Liver (tissue), 8 donors: ENCODE measurements at regions not wholly inside any gene's neighbourhood (a gene's known extent, or its start where the extent isn't known, plus 50 kb on each side); places are given as distances from the start of the nearest gene placed in this dataset.

Experiments
- DNase-seq: peaks from one replicate; pipeline ENCODE4 v3.0.0-alpha.2; 2017; ENCODE audit warnings: low spot score
- H3K27ac ChIP-seq, 2 donors: one replicate each; pipeline ENCODE4 v1.7.0; 2013; ENCODE audit warnings: inconsistent platforms in 2 of 2, low read length in 2 of 2, control low read depth in 1 of 2, low read depth in 1 of 2, mild to moderate bottlenecking in 1 of 2
- H3K27me3 ChIP-seq, 4 donors: one replicate each; pipeline versions ENCODE4 v1.6.1 to v1.7.0; 2013; ENCODE audit warnings: low read length in 3 of 4, inconsistent platforms in 1 of 4, mild to moderate bottlenecking in 1 of 4, moderate library complexity in 1 of 4; ENCODE audit not compliant: control insufficient read depth in 4 of 4, insufficient read depth in 4 of 4
- H3K36me3 ChIP-seq, 4 donors: one replicate each; pipeline versions ENCODE4 v1.6.1 to v1.7.0; 2013; ENCODE audit warnings: low read length in 3 of 4, mild to moderate bottlenecking in 3 of 4, low read depth in 1 of 4, moderate library complexity in 1 of 4; ENCODE audit not compliant: control insufficient read depth in 4 of 4, insufficient read depth in 3 of 4
- H3K4me1 ChIP-seq, 4 donors: one replicate each; pipeline versions ENCODE4 v1.6.1 to v1.7.0; 2013; ENCODE audit warnings: low read length in 3 of 4, mild to moderate bottlenecking in 3 of 4, moderate library complexity in 1 of 4; ENCODE audit not compliant: control insufficient read depth in 4 of 4, insufficient read depth in 4 of 4
- H3K4me3 ChIP-seq, 3 donors: one replicate each; pipeline versions ENCODE4 v1.6.1 to v1.7.0; 2013; ENCODE audit warnings: low read length in 3 of 3, control low read depth in 1 of 3, low read depth in 1 of 3, mild to moderate bottlenecking in 1 of 3
- H3K9ac ChIP-seq, 2 donors: one replicate each; pipeline ENCODE4 v1.7.0; 2013; ENCODE audit warnings: low read length in 2 of 2, mild to moderate bottlenecking in 2 of 2, moderate library complexity in 2 of 2, control low read depth in 1 of 2, low read depth in 1 of 2
- H3K9me3 ChIP-seq, 4 donors: one replicate each; pipeline versions ENCODE4 v1.6.1 to v1.7.0; 2013; ENCODE audit warnings: low read length in 3 of 4; ENCODE audit not compliant: control insufficient read depth in 4 of 4
- EGR1 ChIP-seq, 2 donors: IDR thresholded peaks; 2 replicates each; pipeline ENCODE4 v1.6.1; 2016 to 2018; ENCODE audit warnings: antibody characterized with exemption in 2 of 2, low read depth in 2 of 2
- FOXA1 ChIP-seq: IDR thresholded peaks from 2 replicates; pipeline ENCODE4 v1.6.1; 2016; ENCODE audit warnings: antibody characterized with exemption
- GABPA ChIP-seq, 2 donors: IDR thresholded peaks in 1 of 2; conservative IDR thresholded peaks in 1 of 2; 2 replicates each; pipeline ENCODE4 v1.6.1; 2016; ENCODE audit warnings: antibody characterized with exemption in 2 of 2, mild to moderate bottlenecking in 1 of 2, moderate library complexity in 1 of 2
- HNF4A ChIP-seq, 2 donors: conservative IDR thresholded peaks; 2 replicates each; pipeline ENCODE4 v1.6.1; 2016; ENCODE audit warnings: antibody characterized with exemption in 2 of 2, mild to moderate bottlenecking in 2 of 2
- HNF4G ChIP-seq: IDR thresholded peaks from 2 replicates; pipeline ENCODE4 v1.6.1; 2016; ENCODE audit warnings: antibody characterized with exemption
- MAX ChIP-seq: IDR thresholded peaks from 2 replicates; pipeline ENCODE4 v1.6.1; 2016; ENCODE audit warnings: antibody characterized with exemption
- NR2F2 ChIP-seq: IDR thresholded peaks from 2 replicates; pipeline ENCODE4 v1.6.1; 2016; ENCODE audit warnings: antibody characterized with exemption
- RAD21 ChIP-seq, 2 donors: IDR thresholded peaks; 2 replicates each; pipeline ENCODE4 v1.6.1; 2016; ENCODE audit warnings: antibody characterized with exemption in 2 of 2, mild to moderate bottlenecking in 2 of 2
- RXRA ChIP-seq, 2 donors: IDR thresholded peaks; 2 replicates each; pipeline ENCODE4 v1.6.1; 2017 to 2018; ENCODE audit warnings: antibody characterized with exemption in 2 of 2, mild to moderate bottlenecking in 1 of 2
- SP1 ChIP-seq: IDR thresholded peaks from 2 replicates; pipeline ENCODE4 v1.6.1; 2018; ENCODE audit warnings: antibody characterized with exemption, mild to moderate bottlenecking
- TAF1 ChIP-seq: conservative IDR thresholded peaks from 2 replicates; pipeline ENCODE4 v1.6.1; 2016; ENCODE audit warnings: antibody characterized with exemption, mild to moderate bottlenecking
- YY1 ChIP-seq: IDR thresholded peaks from 2 replicates; pipeline ENCODE4 v1.6.1; 2016; ENCODE audit warnings: antibody characterized with exemption, mild to moderate bottlenecking
- WGBS: extraction: QIAGEN DNeasy Blood & Tissue Kit; methylation state at CpG from one replicate; pipeline ENCODE4 v1.1.7; 2013; 5-methylcytosine and 5-hydroxymethylcytosine counted together
- TF ChIP-seq, protein P1 (sequence below): IDR thresholded peaks from 2 replicates; pipeline ENCODE4 v1.6.1; 2016; ENCODE audit warnings: antibody characterized with exemption
- TF ChIP-seq, protein P2 (sequence below): IDR thresholded peaks from 2 replicates; pipeline ENCODE4 v1.6.1; 2016; ENCODE audit warnings: antibody characterized with exemption
- TF ChIP-seq, protein P3 (sequence below): fragments of 150-350 bp; IDR thresholded peaks from 2 replicates; pipeline ENCODE4 v1.5.1; 2017; ENCODE audit warnings: improper control_type of control experiment, low read depth, low read length; ENCODE audit not compliant: missing input control
- TF ChIP-seq, protein P4 (sequence below): IDR thresholded peaks from 2 replicates; pipeline ENCODE4 v1.6.1; 2016; ENCODE audit warnings: antibody characterized with exemption, mild to moderate bottlenecking
- donor health status: healthy.
- donor health status: healthy.
- donor health status: healthy.
- donor health status: healthy.
- donor health status: healthy.

GRCh38 chr6:19478992-19479391 lies 358.2 kb upstream of the ID4 start:
- DNase-seq, result no peak
- Histone ChIP-seq H3K27ac (no peak overlapping the region), H3K4me3 (no peak overlapping the region), H3K9me3 (no peaks in the 10 kb centered on the region), H3K36me3 (no peaks in the 10 kb centered on the region), H3K4me1 (no peaks in the 10 kb centered on the region), H3K27me3 (no peaks in the 10 kb centered on the region), H3K9ac (no peak overlapping the region)
- TF ChIP-seq GABPA (IDR thresholded peaks at IDR 0.05 in 1 of 2, conservative IDR thresholded peaks at IDR 0.05 in 1 of 2) (no peak), FOXA1 (no peak), TAF1 (no peak), SP1 (no peak), NR2F2 (no peak), RAD21 (IDR thresholded peaks at IDR 0.05) (no peak)
- TF ChIP-seq, protein P1, sequence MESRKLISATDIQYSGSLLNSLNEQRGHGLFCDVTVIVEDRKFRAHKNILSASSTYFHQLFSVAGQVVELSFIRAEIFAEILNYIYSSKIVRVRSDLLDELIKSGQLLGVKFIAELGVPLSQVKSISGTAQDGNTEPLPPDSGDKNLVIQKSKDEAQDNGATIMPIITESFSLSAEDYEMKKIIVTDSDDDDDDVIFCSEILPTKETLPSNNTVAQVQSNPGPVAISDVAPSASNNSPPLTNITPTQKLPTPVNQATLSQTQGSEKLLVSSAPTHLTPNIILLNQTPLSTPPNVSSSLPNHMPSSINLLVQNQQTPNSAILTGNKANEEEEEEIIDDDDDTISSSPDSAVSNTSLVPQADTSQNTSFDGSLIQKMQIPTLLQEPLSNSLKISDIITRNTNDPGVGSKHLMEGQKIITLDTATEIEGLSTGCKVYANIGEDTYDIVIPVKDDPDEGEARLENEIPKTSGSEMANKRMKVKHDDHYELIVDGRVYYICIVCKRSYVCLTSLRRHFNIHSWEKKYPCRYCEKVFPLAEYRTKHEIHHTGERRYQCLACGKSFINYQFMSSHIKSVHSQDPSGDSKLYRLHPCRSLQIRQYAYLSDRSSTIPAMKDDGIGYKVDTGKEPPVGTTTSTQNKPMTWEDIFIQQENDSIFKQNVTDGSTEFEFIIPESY, result no peak
- TF ChIP-seq, protein P2, sequence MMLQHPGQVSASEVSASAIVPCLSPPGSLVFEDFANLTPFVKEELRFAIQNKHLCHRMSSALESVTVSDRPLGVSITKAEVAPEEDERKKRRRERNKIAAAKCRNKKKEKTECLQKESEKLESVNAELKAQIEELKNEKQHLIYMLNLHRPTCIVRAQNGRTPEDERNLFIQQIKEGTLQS, result no peak
- TF ChIP-seq, protein P3, sequence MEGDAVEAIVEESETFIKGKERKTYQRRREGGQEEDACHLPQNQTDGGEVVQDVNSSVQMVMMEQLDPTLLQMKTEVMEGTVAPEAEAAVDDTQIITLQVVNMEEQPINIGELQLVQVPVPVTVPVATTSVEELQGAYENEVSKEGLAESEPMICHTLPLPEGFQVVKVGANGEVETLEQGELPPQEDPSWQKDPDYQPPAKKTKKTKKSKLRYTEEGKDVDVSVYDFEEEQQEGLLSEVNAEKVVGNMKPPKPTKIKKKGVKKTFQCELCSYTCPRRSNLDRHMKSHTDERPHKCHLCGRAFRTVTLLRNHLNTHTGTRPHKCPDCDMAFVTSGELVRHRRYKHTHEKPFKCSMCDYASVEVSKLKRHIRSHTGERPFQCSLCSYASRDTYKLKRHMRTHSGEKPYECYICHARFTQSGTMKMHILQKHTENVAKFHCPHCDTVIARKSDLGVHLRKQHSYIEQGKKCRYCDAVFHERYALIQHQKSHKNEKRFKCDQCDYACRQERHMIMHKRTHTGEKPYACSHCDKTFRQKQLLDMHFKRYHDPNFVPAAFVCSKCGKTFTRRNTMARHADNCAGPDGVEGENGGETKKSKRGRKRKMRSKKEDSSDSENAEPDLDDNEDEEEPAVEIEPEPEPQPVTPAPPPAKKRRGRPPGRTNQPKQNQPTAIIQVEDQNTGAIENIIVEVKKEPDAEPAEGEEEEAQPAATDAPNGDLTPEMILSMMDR, result no peak

GRCh38 chr6:19479551-19479950 lies 357.6 kb upstream of the ID4 start:
- no peaks in the 10 kb centered on the region for H3K36me3 ChIP-seq
- H3K9ac ChIP-seq, result no peak overlapping the region
- H3K4me1 ChIP-seq, result no peaks in the 10 kb centered on the region
- no peaks in the 10 kb centered on the region for H3K9me3 ChIP-seq
- no peak for DNase-seq
- no peak overlapping the region for H3K4me3 ChIP-seq
- no peak for TF ChIP-seq MAX
- TF ChIP-seq HNF4A (conservative IDR thresholded peaks at IDR 0.05), result no peak
- no peak for TF ChIP-seq EGR1 (IDR thresholded peaks at IDR 0.05; ENCODE audit: low read depth in 2 of 2)
- no peaks in the 10 kb centered on the region for H3K27me3 ChIP-seq
- H3K27ac ChIP-seq, result no peak overlapping the region

DNA sequence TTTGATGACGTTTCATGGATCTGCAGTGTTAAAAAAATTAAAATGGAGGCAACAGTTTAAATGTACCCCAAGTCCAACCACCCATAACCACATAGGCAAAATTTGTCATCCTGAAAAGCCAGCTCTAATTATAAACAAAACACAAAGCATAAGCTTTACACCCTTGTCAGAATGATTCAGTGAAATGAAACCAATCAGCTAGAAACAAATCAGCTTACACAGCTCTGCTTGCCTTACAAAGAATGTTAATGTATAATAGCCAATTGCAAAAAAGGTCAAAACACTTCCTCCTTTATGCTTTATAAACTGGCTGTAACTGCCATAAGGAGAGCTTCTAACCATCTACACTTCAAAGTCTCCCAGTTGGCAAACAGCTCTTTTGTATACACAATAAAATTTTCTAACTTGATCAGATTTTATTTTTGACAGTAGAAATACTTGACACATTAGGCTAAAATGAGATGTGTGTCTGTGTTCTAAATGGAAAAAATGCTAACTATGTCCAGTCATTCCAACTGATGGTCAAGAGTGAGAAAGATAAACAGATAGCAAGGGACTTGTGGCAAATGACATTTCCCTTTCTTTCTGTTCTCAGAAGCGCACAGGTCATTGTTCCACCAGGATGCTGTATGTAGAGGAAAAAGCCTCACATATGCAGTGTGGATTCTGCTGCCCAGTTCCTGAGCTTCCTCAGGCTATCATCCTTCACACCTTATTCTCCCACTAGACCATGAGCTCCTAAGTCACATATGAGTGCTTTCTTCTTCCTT lies 344.3 kb upstream of the ID4 start:
- Histone ChIP-seq H3K27me3 (no peaks in the 10 kb centered on the region), H3K9me3 (no peaks in the 10 kb centered on the region), H3K27ac (no peak overlapping the region), H3K4me3 (no peak overlapping the region), H3K36me3 (no peaks in the 10 kb centered on the region), H3K9ac (no peak overlapping the region), H3K4me1 (no peaks in the 10 kb centered on the region)
- TF ChIP-seq, protein P3, result no peak
- no peak for TF ChIP-seq RXRA (IDR thresholded peaks at IDR 0.05)
- TF ChIP-seq, protein P4, sequence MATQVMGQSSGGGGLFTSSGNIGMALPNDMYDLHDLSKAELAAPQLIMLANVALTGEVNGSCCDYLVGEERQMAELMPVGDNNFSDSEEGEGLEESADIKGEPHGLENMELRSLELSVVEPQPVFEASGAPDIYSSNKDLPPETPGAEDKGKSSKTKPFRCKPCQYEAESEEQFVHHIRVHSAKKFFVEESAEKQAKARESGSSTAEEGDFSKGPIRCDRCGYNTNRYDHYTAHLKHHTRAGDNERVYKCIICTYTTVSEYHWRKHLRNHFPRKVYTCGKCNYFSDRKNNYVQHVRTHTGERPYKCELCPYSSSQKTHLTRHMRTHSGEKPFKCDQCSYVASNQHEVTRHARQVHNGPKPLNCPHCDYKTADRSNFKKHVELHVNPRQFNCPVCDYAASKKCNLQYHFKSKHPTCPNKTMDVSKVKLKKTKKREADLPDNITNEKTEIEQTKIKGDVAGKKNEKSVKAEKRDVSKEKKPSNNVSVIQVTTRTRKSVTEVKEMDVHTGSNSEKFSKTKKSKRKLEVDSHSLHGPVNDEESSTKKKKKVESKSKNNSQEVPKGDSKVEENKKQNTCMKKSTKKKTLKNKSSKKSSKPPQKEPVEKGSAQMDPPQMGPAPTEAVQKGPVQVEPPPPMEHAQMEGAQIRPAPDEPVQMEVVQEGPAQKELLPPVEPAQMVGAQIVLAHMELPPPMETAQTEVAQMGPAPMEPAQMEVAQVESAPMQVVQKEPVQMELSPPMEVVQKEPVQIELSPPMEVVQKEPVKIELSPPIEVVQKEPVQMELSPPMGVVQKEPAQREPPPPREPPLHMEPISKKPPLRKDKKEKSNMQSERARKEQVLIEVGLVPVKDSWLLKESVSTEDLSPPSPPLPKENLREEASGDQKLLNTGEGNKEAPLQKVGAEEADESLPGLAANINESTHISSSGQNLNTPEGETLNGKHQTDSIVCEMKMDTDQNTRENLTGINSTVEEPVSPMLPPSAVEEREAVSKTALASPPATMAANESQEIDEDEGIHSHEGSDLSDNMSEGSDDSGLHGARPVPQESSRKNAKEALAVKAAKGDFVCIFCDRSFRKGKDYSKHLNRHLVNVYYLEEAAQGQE, result no peak
- TF ChIP-seq HNF4G, result no peak
- TF ChIP-seq FOXA1, result no peak
- no peak for TF ChIP-seq SP1
- no peak for TF ChIP-seq YY1
- DNase-seq, result no peak
- 61% methylated on average over 2 of the region's 2 CpGs for WGBS
